Osteocyte (in vitro differentiated cells): ENCODE measurements at regions not wholly inside any gene's neighbourhood (a gene's known extent, or its start where the extent isn't known, plus 50 kb on each side); places are given as distances from the start of the nearest gene placed in this dataset.

Source experiments
- DNase-seq: peaks from one replicate; pipeline ENCODE4 v3.0.0; 2021; ENCODE audit warnings: mixed read lengths; ENCODE audit not compliant: unreplicated experiment; ENCODE audit errors: extremely low spot score
- H3K27ac Mint-ChIP-seq: one replicate; pipeline ENCODE4 v1.8.0; 2021; ENCODE audit warnings: mild to moderate bottlenecking, mixed read lengths; ENCODE audit not compliant: unreplicated experiment
- H3K27me3 Mint-ChIP-seq: one replicate; pipeline ENCODE4 v1.8.0; 2021; ENCODE audit warnings: mixed read lengths; ENCODE audit not compliant: unreplicated experiment
- H3K36me3 Mint-ChIP-seq: one replicate; pipeline ENCODE4 v1.8.0; 2021; ENCODE audit warnings: mixed read lengths; ENCODE audit not compliant: unreplicated experiment
- H3K4me1 Mint-ChIP-seq: one replicate; pipeline ENCODE4 v1.8.0; 2021; ENCODE audit warnings: mixed read lengths; ENCODE audit not compliant: unreplicated experiment
- H3K4me3 Mint-ChIP-seq: one replicate; pipeline ENCODE4 v1.8.0; 2021; ENCODE audit warnings: mild to moderate bottlenecking, moderate library complexity, mixed read lengths; ENCODE audit not compliant: unreplicated experiment
- H3K9me3 Mint-ChIP-seq: one replicate; pipeline ENCODE4 v1.8.0; 2021; ENCODE audit warnings: mixed read lengths; ENCODE audit not compliant: unreplicated experiment
- CTCF ChIP-seq: fragments of 200-600 bp; sonication (generic); IDR thresholded peaks from 2 replicates; pipeline ENCODE4 v1.5.0; 2021; ENCODE audit warnings: antibody characterized with exemption, mild to moderate bottlenecking, moderate library complexity

- DNase-seq, result no peak
- Mint-ChIP-seq H3K9me3 (peaks cover 3% of the 10 kb centered on the region), H3K4me1 (no peaks in the 10 kb centered on the region), H3K27ac (no peak overlapping the region), H3K36me3 (no peaks in the 10 kb centered on the region), H3K27me3 (peaks cover 8% of the 10 kb centered on the region), H3K4me3 (no peak overlapping the region)
- TF ChIP-seq CTCF, result no peak
Measured at GRCh38 chr2:138207074-138207930, 243.0 kb downstream of the HNMT start.

- Mint-ChIP-seq H3K9me3 (no peaks in the 10 kb centered on the region), H3K4me3 (no peak overlapping the region), H3K27me3 (peaks cover 8% of the 10 kb centered on the region), H3K4me1 (no peaks in the 10 kb centered on the region), H3K27ac (no peak overlapping the region), H3K36me3 (no peaks in the 10 kb centered on the region)
- TF ChIP-seq CTCF, result no peak
- no peak for DNase-seq
Measured at GRCh38 chr2:138209009-138209408, 244.7 kb downstream of the HNMT start.

GRCh38 chr2:138210487-138210886 is 246.2 kb downstream of the HNMT start:
- H3K27me3 Mint-ChIP-seq, result peaks cover 8% of the 10 kb centered on the region
- no peaks in the 10 kb centered on the region for H3K36me3 Mint-ChIP-seq
- DNase-seq, result no peak
- H3K27ac Mint-ChIP-seq, result no peak overlapping the region
- no peak for TF ChIP-seq CTCF
- no peaks in the 10 kb centered on the region for H3K4me1 Mint-ChIP-seq
- H3K4me3 Mint-ChIP-seq, result no peak overlapping the region
- no peaks in the 10 kb centered on the region for H3K9me3 Mint-ChIP-seq

- no peaks in the 10 kb centered on the region for H3K4me1 Mint-ChIP-seq
- H3K4me3 Mint-ChIP-seq, result no peak overlapping the region
- H3K36me3 Mint-ChIP-seq, result no peaks in the 10 kb centered on the region
- no peaks in the 10 kb centered on the region for H3K9me3 Mint-ChIP-seq
- no peak overlapping the region for H3K27ac Mint-ChIP-seq
- DNase-seq, result no peak
- TF ChIP-seq CTCF, result no peak
- H3K27me3 Mint-ChIP-seq, result peaks cover 15% of the 10 kb centered on the region
Measured at GRCh38 chr2:138212434-138212833, 248.2 kb downstream of the HNMT start.

GRCh38 chr2:138213084-138213483 is 248.8 kb downstream of the HNMT start:
- no peaks in the 10 kb centered on the region for H3K36me3 Mint-ChIP-seq
- no peak for DNase-seq
- peaks cover under 1% of the 10 kb centered on the region for H3K4me1 Mint-ChIP-seq
- H3K4me3 Mint-ChIP-seq, result no peak overlapping the region
- no peaks in the 10 kb centered on the region for H3K9me3 Mint-ChIP-seq
- no peak overlapping the region for H3K27ac Mint-ChIP-seq
- H3K27me3 Mint-ChIP-seq, result peaks cover 10% of the 10 kb centered on the region
- TF ChIP-seq CTCF, result no peak
